Neural crest cell (in vitro differentiated cells): ENCODE measurements at regions not wholly inside any gene's neighbourhood (a gene's known extent, or its start where the extent isn't known, plus 50 kb on each side); places are given as distances from the start of the nearest gene placed in this dataset.

ENCODE experiments used
- DNase-seq: peaks from one replicate; pipeline ENCODE4 v3.0.0; 2021; ENCODE audit warnings: low read depth, mixed read lengths, low spot score
- H3K27ac Mint-ChIP-seq: one replicate; pipeline ENCODE4 v1.8.0; 2021; ENCODE audit warnings: mild to moderate bottlenecking, mixed read lengths; ENCODE audit not compliant: unreplicated experiment
- H3K27me3 Mint-ChIP-seq: 2 replicates; pipeline ENCODE4 v1.8.0; 2021; ENCODE audit warnings: low read depth, mild to moderate bottlenecking, mixed read lengths
- H3K36me3 Mint-ChIP-seq: 2 replicates; pipeline ENCODE4 v1.8.0; 2021; ENCODE audit warnings: low read depth, mild to moderate bottlenecking, mixed read lengths
- H3K4me1 Mint-ChIP-seq: 2 replicates; pipeline ENCODE4 v1.8.0; 2021; ENCODE audit warnings: mixed read lengths
- H3K4me3 Mint-ChIP-seq: one replicate; pipeline ENCODE4 v1.8.0; 2021; ENCODE audit warnings: mild to moderate bottlenecking, mixed read lengths
- H3K9me3 Mint-ChIP-seq: 2 replicates; pipeline ENCODE4 v1.8.0; 2021; ENCODE audit warnings: mixed read lengths
- TF ChIP-seq, protein P1 (sequence below): fragments of 200-600 bp; sonication (generic); conservative IDR thresholded peaks from 2 replicates; pipeline ENCODE4 v1.5.0; 2021; ENCODE audit warnings: antibody characterized with exemption, mild to moderate bottlenecking

DNA sequence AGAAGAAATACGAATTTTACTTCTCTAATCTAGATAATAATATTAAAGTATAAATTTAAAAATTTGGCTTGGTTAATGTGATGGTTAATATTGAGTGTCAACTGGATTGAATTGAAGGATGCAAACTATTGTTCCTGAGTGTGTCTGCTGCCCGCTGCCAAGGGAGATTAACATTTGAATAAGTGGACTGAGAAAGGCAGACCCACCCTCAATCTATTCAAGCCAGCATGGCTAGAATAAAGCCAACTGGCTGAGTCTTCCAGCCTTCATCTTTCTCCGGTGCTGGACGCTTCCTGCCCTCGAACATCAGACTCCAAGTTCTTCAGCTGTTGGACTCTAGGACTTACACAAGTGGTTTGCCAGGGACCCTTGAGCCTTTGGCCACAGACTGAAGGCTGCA, 152.7 kb downstream of the TBXT start:
- peaks cover 12% of the 10 kb centered on the region for H3K9me3 Mint-ChIP-seq
- H3K4me1 Mint-ChIP-seq = peaks cover 8% of the 10 kb centered on the region
- no peak overlapping the region for H3K4me3 Mint-ChIP-seq
- peaks cover 7% of the 10 kb centered on the region for H3K36me3 Mint-ChIP-seq
- TF ChIP-seq, protein P1, sequence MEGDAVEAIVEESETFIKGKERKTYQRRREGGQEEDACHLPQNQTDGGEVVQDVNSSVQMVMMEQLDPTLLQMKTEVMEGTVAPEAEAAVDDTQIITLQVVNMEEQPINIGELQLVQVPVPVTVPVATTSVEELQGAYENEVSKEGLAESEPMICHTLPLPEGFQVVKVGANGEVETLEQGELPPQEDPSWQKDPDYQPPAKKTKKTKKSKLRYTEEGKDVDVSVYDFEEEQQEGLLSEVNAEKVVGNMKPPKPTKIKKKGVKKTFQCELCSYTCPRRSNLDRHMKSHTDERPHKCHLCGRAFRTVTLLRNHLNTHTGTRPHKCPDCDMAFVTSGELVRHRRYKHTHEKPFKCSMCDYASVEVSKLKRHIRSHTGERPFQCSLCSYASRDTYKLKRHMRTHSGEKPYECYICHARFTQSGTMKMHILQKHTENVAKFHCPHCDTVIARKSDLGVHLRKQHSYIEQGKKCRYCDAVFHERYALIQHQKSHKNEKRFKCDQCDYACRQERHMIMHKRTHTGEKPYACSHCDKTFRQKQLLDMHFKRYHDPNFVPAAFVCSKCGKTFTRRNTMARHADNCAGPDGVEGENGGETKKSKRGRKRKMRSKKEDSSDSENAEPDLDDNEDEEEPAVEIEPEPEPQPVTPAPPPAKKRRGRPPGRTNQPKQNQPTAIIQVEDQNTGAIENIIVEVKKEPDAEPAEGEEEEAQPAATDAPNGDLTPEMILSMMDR = no peak
- peaks cover 13% of the 10 kb centered on the region for H3K27me3 Mint-ChIP-seq
- H3K27ac Mint-ChIP-seq = no peak overlapping the region
- no peak for DNase-seq

DNA sequence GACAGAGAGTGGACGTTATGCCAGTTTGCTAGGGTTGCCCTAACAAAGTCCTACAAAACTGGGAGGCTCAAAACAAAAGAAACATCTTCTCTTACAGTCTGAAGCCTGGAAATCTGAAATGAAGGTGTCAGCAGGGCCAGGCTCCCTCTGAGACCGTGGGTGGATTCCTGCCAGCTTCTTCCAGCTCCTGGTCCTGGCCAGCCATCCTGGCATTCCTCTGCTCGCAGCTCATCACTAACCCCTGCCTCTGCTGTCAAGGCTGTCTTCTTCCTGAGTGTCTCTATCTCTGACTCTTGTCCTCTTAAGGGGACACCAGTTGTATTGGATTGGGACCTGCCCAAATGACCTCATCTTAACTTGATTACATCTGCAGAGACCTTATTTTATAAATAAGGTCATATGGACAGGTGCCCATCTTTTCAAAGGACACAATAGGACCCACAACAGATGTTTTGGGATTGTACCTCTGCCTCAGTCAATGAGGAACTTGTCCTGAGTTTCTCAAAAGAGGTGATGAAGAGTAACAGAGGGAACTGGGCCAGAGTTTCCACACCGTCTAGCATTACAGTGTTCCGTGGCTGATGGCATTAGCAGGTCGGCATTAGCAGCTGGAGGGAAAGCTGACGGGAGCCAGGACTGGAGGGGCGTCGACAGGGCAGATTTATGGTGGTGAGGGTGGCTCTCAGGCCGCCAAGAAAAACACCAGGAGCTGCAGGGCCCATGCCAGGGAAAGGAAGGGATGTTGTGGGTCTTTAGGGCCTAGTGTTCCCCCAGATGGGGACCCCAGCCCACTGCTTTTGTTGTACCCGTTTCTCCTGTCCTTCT, 157.3 kb downstream of the TBXT start:
- no peaks in the 10 kb centered on the region for H3K9me3 Mint-ChIP-seq
- no peak overlapping the region for H3K27ac Mint-ChIP-seq
- peak overlapping the region; percentile 41 for H3K4me3 Mint-ChIP-seq
- H3K4me1 Mint-ChIP-seq = peaks cover 35% of the 10 kb centered on the region
- TF ChIP-seq, protein P1 = no peak
- no peak for DNase-seq
- peaks cover 39% of the 10 kb centered on the region for H3K27me3 Mint-ChIP-seq
- no peaks in the 10 kb centered on the region for H3K36me3 Mint-ChIP-seq

DNA sequence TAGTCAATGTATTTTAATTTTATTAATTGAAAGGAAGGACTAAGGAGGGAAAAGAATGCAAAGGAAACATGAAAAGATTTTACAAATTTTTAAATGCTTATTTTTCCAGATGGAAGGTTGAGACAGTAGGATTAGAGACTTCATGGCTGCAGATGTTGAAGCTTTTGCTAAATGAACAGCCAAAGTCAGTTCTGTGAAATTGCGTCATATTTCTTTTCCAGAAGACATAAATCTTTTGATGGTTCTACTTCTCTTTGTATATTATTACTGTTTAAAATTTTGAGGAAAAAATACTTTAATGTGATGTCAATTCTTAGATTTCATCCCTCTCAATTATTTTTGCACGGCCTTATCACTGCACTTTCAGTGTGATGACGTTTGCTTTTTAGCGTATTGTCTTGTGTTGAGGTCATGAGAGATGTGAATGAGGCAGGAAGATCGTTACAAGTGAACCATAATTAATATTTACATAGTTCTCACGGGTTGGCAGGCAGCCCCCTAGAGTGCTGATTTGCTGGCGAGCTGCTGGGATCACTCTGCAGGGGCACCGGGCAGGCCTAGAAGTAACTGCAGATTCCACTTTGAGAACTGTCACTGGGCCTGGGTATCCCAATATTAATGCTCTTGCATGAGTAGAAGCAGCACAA, 158.1 kb downstream of the TBXT start:
- DNase-seq = no peak
- peak overlapping the region; percentile 87 for H3K4me3 Mint-ChIP-seq
- H3K27me3 Mint-ChIP-seq = peaks cover 39% of the 10 kb centered on the region
- H3K9me3 Mint-ChIP-seq = peaks cover under 1% of the 10 kb centered on the region
- H3K36me3 Mint-ChIP-seq = no peaks in the 10 kb centered on the region
- TF ChIP-seq, protein P1 = no peak
- no peak overlapping the region for H3K27ac Mint-ChIP-seq
- H3K4me1 Mint-ChIP-seq = peaks cover 35% of the 10 kb centered on the region

DNA sequence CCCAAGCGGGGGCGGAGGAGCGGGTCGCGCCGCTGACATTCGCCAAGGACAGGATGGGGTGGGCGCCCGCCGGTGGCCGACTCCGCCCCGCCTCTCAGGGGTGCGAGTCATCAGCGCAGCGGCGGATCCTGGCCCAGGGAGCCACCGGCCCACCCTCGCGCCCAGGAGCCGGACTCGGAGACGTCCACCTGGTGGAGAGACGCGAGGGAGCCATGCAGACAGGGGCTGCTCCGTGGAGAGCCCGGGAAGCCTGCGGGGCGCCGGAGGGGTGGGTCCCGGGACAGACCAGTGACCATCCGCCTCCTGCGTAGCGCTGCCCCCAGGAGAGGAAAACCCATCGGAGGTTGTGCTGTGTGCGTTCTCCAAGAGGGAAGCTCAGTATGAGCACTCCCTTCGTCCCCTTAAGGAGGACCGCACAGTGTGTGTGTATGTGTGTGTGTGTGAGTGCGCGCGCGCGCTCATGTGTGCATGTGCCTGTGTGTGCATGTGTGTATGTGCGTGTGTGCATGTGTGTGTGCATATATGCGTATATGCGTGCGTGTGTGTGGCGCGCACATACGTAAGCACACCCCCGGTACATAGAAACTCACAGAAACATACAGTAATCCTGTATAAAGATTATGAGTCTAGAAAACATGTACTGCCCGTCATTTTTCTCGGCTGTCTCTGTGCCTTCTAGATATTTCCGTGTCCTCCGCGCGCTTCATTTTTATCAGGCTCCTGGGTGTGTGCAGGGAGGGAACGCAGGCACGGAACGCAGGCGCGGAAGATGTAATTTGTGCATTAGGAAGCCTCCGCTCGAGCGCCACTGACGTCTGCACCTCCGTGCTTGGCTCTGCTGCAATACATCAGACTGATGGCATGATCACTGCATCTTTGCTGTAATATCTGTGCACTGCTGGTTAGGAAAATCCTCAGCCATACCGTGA, 158.9 kb downstream of the TBXT start:
- Mint-ChIP-seq H3K4me3 (peak overlapping the region; percentile 87), H3K9me3 (peaks cover 3% of the 10 kb centered on the region), H3K27ac (no peak overlapping the region), H3K27me3 (peaks cover 39% of the 10 kb centered on the region), H3K36me3 (no peaks in the 10 kb centered on the region), H3K4me1 (peaks cover 43% of the 10 kb centered on the region)
- peak; percentile 26 for DNase-seq
- TF ChIP-seq, protein P1 = peak; percentile 30
